Stimulated activated CD4-positive, alpha-beta T cell treated with anti-CD3 and anti-CD28 coated beads, Interleukin-12 subunit alpha, Interleukin-12 subunit beta, amount 100 ng/mL, for 4 hours (primary cell): ENCODE measurements at regions not wholly inside any gene's neighbourhood (a gene's known extent, or its start where the extent isn't known, plus 50 kb on each side); places are given as distances from the start of the nearest gene placed in this dataset.
"Not testable (repeated sequence)": the region's sequence is repeated elsewhere in the genome, so short reads cannot be mapped to it uniquely, and the experiment has no call there.

Source experiments
- DNase-seq: peaks from one replicate; pipeline ENCODE4 v3.0.0-alpha.2; 2020

DNA sequence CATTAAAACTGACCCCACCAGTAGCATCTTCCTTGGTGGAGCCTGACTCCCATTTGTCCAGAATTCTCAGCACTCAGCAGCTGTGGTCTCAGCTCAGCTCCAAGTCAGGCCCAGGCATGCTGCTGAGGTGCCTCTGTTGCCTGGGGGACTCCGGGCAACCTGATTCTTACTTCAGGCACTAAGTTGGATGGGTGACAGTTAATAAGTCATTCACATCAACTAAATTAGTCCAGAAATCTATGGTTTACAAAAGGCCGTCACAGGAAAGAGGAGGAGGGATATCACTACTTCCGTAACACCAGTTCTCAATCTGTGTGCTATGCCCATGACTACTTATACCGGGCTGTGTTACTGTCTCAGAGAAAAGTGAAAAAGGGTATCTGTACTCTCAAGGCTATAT is 310.2 kb downstream of the SATB1 start:
- no peak for DNase-seq

GRCh38 chr3:18113417-18113816 is 311.7 kb downstream of the SATB1 start:
- DNase-seq: no peak

- no peak for DNase-seq
Measured at GRCh38 chr3:18112674-18113375, 312.3 kb downstream of the SATB1 start.

- DNase-seq: no peak
Measured at GRCh38 chr3:18111796-18112232, 313.3 kb downstream of the SATB1 start.

DNA sequence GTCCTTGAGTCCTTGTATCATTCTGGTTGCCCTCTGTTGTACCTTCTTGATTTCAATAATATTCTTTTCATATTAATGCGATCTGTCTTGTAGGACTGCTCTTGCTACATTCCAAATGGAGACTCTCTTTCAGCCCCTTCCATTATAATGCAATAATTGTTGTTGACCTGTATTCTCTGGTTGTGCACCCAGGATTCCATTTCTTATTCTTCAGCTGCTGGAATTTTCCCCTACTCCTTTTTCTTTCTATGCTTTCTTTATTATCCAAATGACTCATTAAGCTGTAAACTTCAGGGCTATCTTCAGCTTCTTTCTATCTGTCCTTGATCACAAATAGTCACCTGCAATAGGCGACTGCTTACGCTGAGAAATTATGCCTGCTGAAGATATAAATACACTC is 321.5 kb downstream of the SATB1 start:
- DNase-seq: no peak

GRCh38 chr3:18100121-18100520 is 325.0 kb downstream of the SATB1 start:
- no peak for DNase-seq

GRCh38 chr3:18099611-18100010 is 325.5 kb downstream of the SATB1 start:
- DNase-seq: no peak

GRCh38 chr3:18098960-18099587 is 326.1 kb downstream of the SATB1 start:
- no peak for DNase-seq

DNA sequence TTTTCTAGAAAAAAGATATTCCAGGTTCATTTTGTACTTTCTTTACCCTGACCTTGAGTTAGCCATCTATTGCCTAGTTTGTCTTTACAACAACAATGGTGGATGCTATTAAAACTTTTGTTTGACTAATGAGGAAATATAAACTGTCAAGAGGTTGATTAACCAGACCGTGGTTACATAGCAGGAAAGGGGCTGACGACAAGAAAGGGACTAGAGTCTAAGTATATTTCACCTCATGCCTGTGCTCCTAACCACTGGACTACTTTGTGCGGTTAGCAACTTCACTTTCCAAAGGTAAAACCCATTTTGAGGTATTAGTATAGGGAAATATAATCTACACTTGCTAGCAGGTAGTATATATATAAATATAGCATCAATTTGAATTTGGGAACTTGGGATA is 327.1 kb downstream of the SATB1 start:
- no peak for DNase-seq

DNA sequence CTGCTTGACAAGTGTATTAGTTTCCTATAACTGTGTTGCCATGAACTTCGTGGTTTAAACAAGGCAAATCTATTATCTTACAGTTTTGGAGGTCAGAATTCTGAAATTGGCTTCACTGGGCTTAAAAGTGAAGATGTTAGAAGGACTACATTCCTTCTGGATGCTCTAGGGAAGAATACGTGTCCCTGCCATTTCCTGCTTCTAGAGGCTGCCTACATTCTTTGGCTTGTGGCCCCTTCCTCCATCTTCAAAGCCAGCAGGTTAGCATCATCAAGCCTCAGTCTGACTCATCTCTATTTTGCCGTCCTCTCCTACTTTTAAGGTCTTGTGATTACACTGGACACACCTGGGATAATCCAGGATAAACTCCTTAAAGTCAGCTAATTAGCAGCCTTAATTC is 327.7 kb downstream of the SATB1 start:
- DNase-seq: no peak

DNA sequence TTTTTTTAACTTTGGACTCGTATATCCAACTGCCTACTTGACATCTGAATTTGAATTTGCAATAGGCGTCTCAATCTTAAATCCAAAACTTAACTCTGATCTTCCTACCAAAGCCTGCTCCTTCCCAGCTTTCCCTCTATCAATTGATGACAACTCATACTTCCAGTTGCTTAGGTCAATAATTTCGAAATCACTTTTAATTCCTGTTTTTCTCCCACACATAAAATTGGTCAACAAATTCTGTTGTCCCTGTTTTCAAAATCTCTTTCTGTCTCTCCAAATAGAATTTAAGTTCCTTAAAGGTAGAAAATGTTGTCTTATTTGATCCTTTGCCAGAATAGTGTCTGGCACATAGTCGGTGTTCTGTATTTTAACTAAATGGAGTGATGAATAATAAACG is 332.4 kb downstream of the SATB1 start:
- DNase-seq: no peak

GRCh38 chr3:18090377-18090776 is 334.8 kb downstream of the SATB1 start:
- no peak for DNase-seq

GRCh38 chr3:18087988-18088387 is 337.2 kb downstream of the SATB1 start:
- no peak for DNase-seq

- no peak for DNase-seq
Measured at GRCh38 chr3:18086760-18087159, 338.4 kb downstream of the SATB1 start.

DNA sequence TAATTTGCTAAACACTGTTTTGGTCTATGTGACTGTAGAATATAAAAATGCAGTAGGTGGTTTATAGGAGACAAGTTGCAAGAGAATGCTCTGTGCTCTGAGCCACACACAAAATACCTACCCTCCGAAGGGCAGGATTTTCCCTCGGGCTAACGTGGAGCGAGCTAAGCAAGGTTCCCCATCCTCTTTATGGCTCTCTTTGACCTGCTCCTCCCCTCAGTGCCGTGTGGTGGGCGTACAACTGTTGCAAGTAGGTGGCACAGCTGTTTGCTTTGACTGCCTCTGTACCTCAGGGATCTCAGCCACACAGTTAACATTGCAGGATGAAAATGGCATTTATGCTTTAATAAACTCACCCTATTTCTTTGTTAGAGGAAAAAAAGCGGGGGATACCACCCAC is 339.1 kb downstream of the SATB1 start:
- no peak for DNase-seq

DNA sequence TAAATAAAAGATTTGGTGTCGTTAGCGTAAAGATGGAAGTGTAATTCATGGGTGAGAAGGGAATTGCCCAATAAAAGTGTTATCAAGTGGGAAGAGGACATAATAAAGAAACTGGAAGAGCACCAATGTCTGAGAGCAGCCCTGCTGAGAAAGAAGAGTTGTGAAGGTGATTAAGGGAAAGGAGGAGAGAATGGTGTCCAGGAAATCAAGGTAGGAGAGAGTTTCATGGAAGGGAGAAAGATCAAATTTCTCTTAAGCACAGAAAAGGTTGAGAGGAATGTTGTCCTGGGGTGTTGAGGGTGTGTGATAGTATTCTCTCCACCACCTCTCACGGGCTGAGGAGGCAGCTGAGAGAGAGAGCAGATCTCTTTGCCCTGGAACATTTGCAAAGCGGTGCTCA is 339.7 kb downstream of the SATB1 start:
- no peak for DNase-seq

GRCh38 chr3:18083273-18083590 is 340.8 kb upstream of the TBC1D5 start:
- not testable (repeated sequence) for DNase-seq

DNA sequence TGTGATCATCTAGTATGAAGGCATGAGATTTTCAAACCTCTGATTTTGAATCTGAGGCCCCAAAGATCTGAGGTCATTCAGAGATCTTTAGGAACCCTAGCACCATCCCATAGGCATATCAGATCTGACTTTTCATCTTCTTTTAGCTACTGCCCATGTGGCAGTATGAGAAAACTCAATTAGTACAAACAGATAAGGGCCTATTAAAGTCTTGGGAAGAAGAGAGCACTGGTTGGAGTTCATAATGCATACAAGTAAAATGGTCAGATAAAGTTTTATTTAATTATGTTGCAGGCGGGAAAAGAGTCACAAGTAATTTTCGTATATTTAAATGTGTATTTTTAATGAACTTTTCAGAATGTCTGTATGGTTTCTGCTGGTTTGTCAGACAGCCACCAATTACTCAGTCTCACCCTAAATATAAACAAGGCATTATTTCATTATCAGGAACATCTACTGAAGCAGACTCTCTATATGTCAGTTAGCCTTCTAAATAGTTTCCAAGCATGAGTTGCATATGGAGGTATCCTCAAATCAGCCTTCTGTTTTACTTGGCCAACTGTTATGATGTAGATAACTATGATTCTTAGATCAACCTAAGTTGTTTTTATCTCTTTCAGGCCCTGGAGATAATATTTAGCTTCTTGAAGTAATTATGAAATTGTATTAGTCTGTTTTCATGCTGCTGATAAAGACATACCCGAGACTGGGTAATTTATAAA is 340.3 kb upstream of the TBC1D5 start:
- no peak for DNase-seq

DNA sequence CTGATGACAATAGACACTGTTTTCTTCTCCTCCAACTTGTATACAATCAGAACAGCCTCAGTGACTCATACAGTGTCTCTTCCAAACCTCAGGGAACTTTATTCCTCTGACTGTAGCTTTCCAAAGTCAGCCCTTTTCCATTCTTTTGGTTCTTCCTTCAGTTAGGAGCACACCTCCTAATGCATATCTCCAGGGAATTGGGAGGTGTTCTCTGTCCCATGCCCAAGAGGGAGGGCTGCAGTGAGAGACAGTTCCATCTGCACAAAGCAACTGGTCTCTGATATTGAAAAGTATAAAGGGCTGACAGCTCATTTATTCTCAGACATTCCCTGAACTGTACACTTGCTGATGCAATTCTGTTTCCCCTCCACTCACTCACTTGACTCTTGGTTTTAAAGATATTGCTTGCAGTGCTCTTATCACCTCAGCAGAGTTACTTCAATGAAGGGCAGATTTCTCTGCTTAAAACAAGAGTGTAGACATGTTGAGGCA is 337.8 kb upstream of the TBC1D5 start:
- no peak for DNase-seq

- no peak for DNase-seq
Measured at GRCh38 chr3:18079739-18080138, 337.3 kb upstream of the TBC1D5 start.

- no peak for DNase-seq
Measured at GRCh38 chr3:18079062-18079461, 336.6 kb upstream of the TBC1D5 start.

GRCh38 chr3:18077128-18077840 is 334.9 kb upstream of the TBC1D5 start:
- DNase-seq: no peak

GRCh38 chr3:18076301-18076700 is 333.9 kb upstream of the TBC1D5 start:
- no peak for DNase-seq

DNA sequence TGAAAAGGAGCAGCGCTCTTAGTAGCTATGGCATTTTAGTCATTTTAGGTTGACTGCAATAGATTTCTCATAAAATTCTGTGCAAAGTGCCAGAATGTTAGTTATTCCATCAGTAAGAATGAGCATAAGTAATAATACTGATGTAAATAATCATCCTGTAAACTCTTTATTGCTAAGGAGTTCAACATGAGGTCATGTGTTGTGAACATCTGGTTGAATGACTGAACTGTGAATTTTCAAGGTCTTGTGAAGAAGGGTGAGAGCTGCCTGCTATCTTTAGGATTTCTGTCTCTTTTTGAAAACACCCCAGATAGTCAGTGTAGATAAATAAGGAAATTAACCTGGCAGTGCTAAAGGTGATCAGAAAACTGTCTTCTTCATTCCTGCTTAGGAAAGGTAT is 333.4 kb upstream of the TBC1D5 start:
- DNase-seq: no peak
